ENCODE measurements at regions not wholly inside any gene's neighbourhood (a gene's known extent, or its start where the extent isn't known, plus 50 kb on each side); places are given as distances from the start of the nearest gene placed in this dataset.

- no peaks in the 10 kb centered on the region for H3K4me1 ChIP-seq (ENCODE audit: control insufficient read depth, insufficient read depth, low read length)
- TF ChIP-seq CTCF (conservative IDR thresholded peaks at IDR 0.05) = no peak
- Mint-ChIP-seq H3K9me3 (no peaks in the 10 kb centered on the region), H3K4me1 (no peaks in the 10 kb centered on the region), H3K27me3 (ENCODE audit: insufficient read depth) (peaks cover 2% of the 10 kb centered on the region), H3K4me3 (no peak overlapping the region), H3K27ac (no peak overlapping the region), H3K36me3 (ENCODE audit: low read depth) (no peaks in the 10 kb centered on the region)
- no peak overlapping the region for H3K4me3 ChIP-seq (ENCODE audit: low read length)
- no peaks in the 10 kb centered on the region for H3K36me3 ChIP-seq (ENCODE audit: control insufficient read depth, insufficient read depth, low read length)
- DNase-seq = no peak
- no peak overlapping the region for H3K9ac ChIP-seq (ENCODE audit: extremely low read depth, low read length, poor library complexity, severe bottlenecking)
- no peak overlapping the region for H3K27ac ChIP-seq (ENCODE audit: low read depth, low read length)
- H3K9me3 ChIP-seq (ENCODE audit: control insufficient read depth, low read length) = no peaks in the 10 kb centered on the region
- no peaks in the 10 kb centered on the region for H3K27me3 ChIP-seq (ENCODE audit: control insufficient read depth, insufficient read depth, low read length, poor library complexity, severe bottlenecking)
- WGBS, 2 experiments (ENCODE audit: insufficient coverage in 1 of 2, insufficient read length in 1 of 2) = 85 to 95% methylated on average over 2 of the region's 2 CpGs
Measured at GRCh38 chr13:31440132-31440531, 240.4 kb downstream of the B3GLCT start.

- Mint-ChIP-seq H3K27me3 (ENCODE audit: insufficient read depth) (peaks cover 2% of the 10 kb centered on the region), H3K27ac (no peak overlapping the region), H3K9me3 (no peaks in the 10 kb centered on the region), H3K4me3 (no peak overlapping the region), H3K4me1 (no peaks in the 10 kb centered on the region), H3K36me3 (ENCODE audit: low read depth) (no peaks in the 10 kb centered on the region)
- H3K9ac ChIP-seq (ENCODE audit: extremely low read depth, low read length, poor library complexity, severe bottlenecking) = no peak overlapping the region
- H3K27ac ChIP-seq (ENCODE audit: low read depth, low read length) = no peak overlapping the region
- DNase-seq = no peak
- H3K36me3 ChIP-seq (ENCODE audit: control insufficient read depth, insufficient read depth, low read length) = no peaks in the 10 kb centered on the region
- no peak overlapping the region for H3K4me3 ChIP-seq (ENCODE audit: low read length)
- no peaks in the 10 kb centered on the region for H3K27me3 ChIP-seq (ENCODE audit: control insufficient read depth, insufficient read depth, low read length, poor library complexity, severe bottlenecking)
- H3K9me3 ChIP-seq (ENCODE audit: control insufficient read depth, low read length) = no peaks in the 10 kb centered on the region
- H3K4me1 ChIP-seq (ENCODE audit: control insufficient read depth, insufficient read depth, low read length) = no peaks in the 10 kb centered on the region
- 83 to 90% methylated on average over 5 to 9 of the region's 9 CpGs for WGBS, 2 experiments (ENCODE audit: insufficient coverage in 1 of 2, insufficient read length in 1 of 2)
- TF ChIP-seq CTCF (conservative IDR thresholded peaks at IDR 0.05) = no peak
Measured at GRCh38 chr13:31441800-31442510, 242.2 kb downstream of the B3GLCT start.

- H3K4me3 ChIP-seq (ENCODE audit: low read length) = no peak overlapping the region
- 93% methylated on average over 3 to 4 of the region's 4 CpGs for WGBS, 2 experiments (ENCODE audit: insufficient coverage in 1 of 2, insufficient read length in 1 of 2)
- no peaks in the 10 kb centered on the region for H3K36me3 Mint-ChIP-seq (ENCODE audit: low read depth)
- H3K4me1 ChIP-seq (ENCODE audit: control insufficient read depth, insufficient read depth, low read length) = no peaks in the 10 kb centered on the region
- H3K36me3 ChIP-seq (ENCODE audit: control insufficient read depth, insufficient read depth, low read length) = no peaks in the 10 kb centered on the region
- H3K27me3 ChIP-seq (ENCODE audit: control insufficient read depth, insufficient read depth, low read length, poor library complexity, severe bottlenecking) = no peaks in the 10 kb centered on the region
- DNase-seq = no peak
- H3K4me1 Mint-ChIP-seq = no peaks in the 10 kb centered on the region
- H3K9me3 Mint-ChIP-seq = no peaks in the 10 kb centered on the region
- H3K4me3 Mint-ChIP-seq = no peak overlapping the region
- H3K27ac ChIP-seq (ENCODE audit: low read depth, low read length) = no peak overlapping the region
- TF ChIP-seq CTCF (conservative IDR thresholded peaks at IDR 0.05) = no peak
- no peak overlapping the region for H3K27ac Mint-ChIP-seq
- H3K27me3 Mint-ChIP-seq (ENCODE audit: insufficient read depth) = peaks cover 2% of the 10 kb centered on the region
- H3K9ac ChIP-seq (ENCODE audit: extremely low read depth, low read length, poor library complexity, severe bottlenecking) = no peak overlapping the region
- no peaks in the 10 kb centered on the region for H3K9me3 ChIP-seq (ENCODE audit: control insufficient read depth, low read length)
Measured at GRCh38 chr13:31442571-31442970, 242.8 kb downstream of the B3GLCT start.
